IMR-90 (cell line): ENCODE measurements at regions not wholly inside any gene's neighbourhood (a gene's known extent, or its start where the extent isn't known, plus 50 kb on each side); places are given as distances from the start of the nearest gene placed in this dataset.
A peak's percentile ranks its signal among the peaks of the same experiment; 100 is the strongest.

ENCODE experiments used
- ATAC-seq: fragments of 200-7000 bp; cut with Tn5 transposase; 2 replicates; pipeline ENCODE4 v1.9.1; 2020; ENCODE audit warnings: low read depth, mild to moderate bottlenecking, moderate library complexity
- BruUV-seq: library from RNA; stranded (reverse); fragments of 400-500 nt; replicated peaks from 2 replicates; lab custom pipeline; 2021; lab: Mats Ljungman, UMichigan
- CTCF ChIA-PET: fragments of 300-600 bp; formaldehyde crosslinking; extraction: SDS; loops from one replicate; lab custom pipeline; 2021; ENCODE audit warnings: antibody characterized with exemption; lab: Yijun Ruan, JAX
- POLR2A ChIA-PET: fragments of 300-600 bp; sonication (Branson Sonifier 250); formaldehyde crosslinking; loops from one replicate; lab custom pipeline; 2022; ENCODE audit warnings: antibody characterized with exemption; ENCODE audit not compliant: unreplicated experiment; lab: Charles Lee
- DNase-seq: peaks from one replicate; pipeline ENCODE4 v3.0.0; 2013
- H2AFZ ChIP-seq: replicated peaks from 2 replicates; pipeline ENCODE3; 2013; ENCODE audit warnings: low read length, mild to moderate bottlenecking; ENCODE audit not compliant: poor library complexity
- H2AK5ac ChIP-seq: 2 replicates; pipeline ENCODE4 v1.6.1; 2013; ENCODE audit warnings: low read depth, low read length, inconsistent platforms
- H2AK9ac ChIP-seq: replicated peaks from 2 replicates; pipeline ENCODE3; 2013; ENCODE audit warnings: mild to moderate bottlenecking, low read depth, low read length, moderate library complexity; ENCODE audit not compliant: poor library complexity
- H2BK120ac ChIP-seq: 2 replicates; pipeline ENCODE4 v1.6.1; 2013; ENCODE audit warnings: low read depth, low read length, inconsistent platforms
- H2BK15ac ChIP-seq: 3 replicates; pipeline ENCODE4 v1.6.1; 2013; ENCODE audit warnings: low read depth, low read length, inconsistent platforms
- H2BK20ac ChIP-seq: 2 replicates; pipeline ENCODE4 v1.6.1; 2013; ENCODE audit warnings: low read depth, mild to moderate bottlenecking, inconsistent platforms, low read length, moderate library complexity
- H2BK5ac ChIP-seq: 2 replicates; pipeline ENCODE4 v1.6.1; 2013; ENCODE audit warnings: mild to moderate bottlenecking, low read depth, low read length, inconsistent platforms; ENCODE audit not compliant: poor library complexity, severe bottlenecking
- H3K14ac ChIP-seq: replicated peaks from 2 replicates; pipeline ENCODE4 v1.6.1; 2013; ENCODE audit warnings: low read depth, low read length, inconsistent platforms
- H3K18ac ChIP-seq: 2 replicates; pipeline ENCODE4 v1.6.1; 2013; ENCODE audit warnings: low read depth, low read length, control low read depth
- H3K23ac ChIP-seq: 2 replicates; pipeline ENCODE4 v1.6.1; 2013; ENCODE audit warnings: low read depth, low read length, inconsistent platforms
- H3K27ac ChIP-seq: 2 replicates; pipeline ENCODE4 v1.5.1; 2013; ENCODE audit warnings: mild to moderate bottlenecking, control low read depth, low read length; ENCODE audit not compliant: insufficient read depth
- H3K27me3 ChIP-seq: 2 replicates; pipeline ENCODE4 v1.6.1; 2013; ENCODE audit warnings: low read length; ENCODE audit not compliant: control insufficient read depth, insufficient read depth
- H3K36me3 ChIP-seq: 2 replicates; pipeline ENCODE4 v1.6.1; 2013; ENCODE audit warnings: low read length, mixed read lengths; ENCODE audit not compliant: control insufficient read depth, insufficient read depth
- H3K4ac ChIP-seq: 2 replicates; pipeline ENCODE4 v1.6.1; 2013; ENCODE audit warnings: low read depth, low read length, inconsistent platforms
- H3K4me1 ChIP-seq: 2 replicates; pipeline ENCODE4 v1.6.1; 2013; ENCODE audit warnings: low read length, mixed read lengths; ENCODE audit not compliant: control insufficient read depth, insufficient read depth
- H3K4me2 ChIP-seq: 2 replicates; pipeline ENCODE4 v1.6.1; 2013; ENCODE audit warnings: low read depth, mild to moderate bottlenecking, control low read depth, low read length, moderate library complexity
- H3K4me3 ChIP-seq: 2 replicates; pipeline ENCODE4 v1.5.1; 2013; ENCODE audit warnings: low read depth, mild to moderate bottlenecking, control low read depth, low read length, moderate library complexity; ENCODE audit not compliant: insufficient read depth
- H3K56ac ChIP-seq: 2 replicates; pipeline ENCODE4 v1.6.1; 2013; ENCODE audit warnings: low read length, inconsistent platforms; ENCODE audit not compliant: insufficient read depth; ENCODE audit errors: extremely low read depth
- H3K79me1 ChIP-seq, 2 experiments: 2 replicates each; pipeline ENCODE4 v1.6.1; 2013; ENCODE audit warnings: low read length in 2 of 2, inconsistent platforms in 1 of 2, low read depth in 1 of 2
- H3K9ac ChIP-seq: 2 replicates; pipeline ENCODE4 v1.6.1; 2013; ENCODE audit warnings: low read depth, low read length, control low read depth
- H3K9me1 ChIP-seq: 2 replicates; pipeline ENCODE4 v1.6.1; 2013; ENCODE audit warnings: low read length, inconsistent platforms; ENCODE audit not compliant: insufficient read depth
- H3K9me3 ChIP-seq: 2 replicates; pipeline ENCODE4 v1.6.1; 2013; ENCODE audit warnings: low read length; ENCODE audit not compliant: control insufficient read depth, insufficient read depth
- H4K20me1 ChIP-seq: 2 replicates; pipeline ENCODE4 v1.6.1; 2013; ENCODE audit warnings: low read length, inconsistent platforms; ENCODE audit not compliant: insufficient read depth
- H4K5ac ChIP-seq: 2 replicates; pipeline ENCODE4 v1.6.1; 2013; ENCODE audit warnings: mild to moderate bottlenecking, low read depth, low read length, control low read depth
- H4K8ac ChIP-seq, 2 experiments: 2 replicates each; pipeline ENCODE4 v1.6.1; 2013; ENCODE audit warnings: low read depth in 2 of 2, low read length in 2 of 2, control low read depth in 1 of 2, inconsistent platforms in 1 of 2
- H4K91ac ChIP-seq: 2 replicates; pipeline ENCODE4 v1.6.1; 2013; ENCODE audit warnings: low read depth, low read length, inconsistent platforms; ENCODE audit not compliant: insufficient read depth
- BHLHE40 ChIP-seq: fragments of 150-350 bp; IDR thresholded peaks from 2 replicates; pipeline ENCODE4 v1.6.1; 2016; ENCODE audit warnings: mild to moderate bottlenecking, low read depth, low read length
- CHD1 ChIP-seq: IDR thresholded peaks from 2 replicates; pipeline ENCODE4 v1.6.1; 2012; ENCODE audit warnings: low read depth, low read length, improper control_type of control experiment
- RAD21 ChIP-seq: IDR thresholded peaks from 2 replicates; pipeline ENCODE4 v1.6.1; 2012; ENCODE audit warnings: low read length, improper control_type of control experiment
- RCOR1 ChIP-seq: IDR thresholded peaks from 2 replicates; pipeline ENCODE4 v1.6.1; 2012; ENCODE audit warnings: mild to moderate bottlenecking, low read length, improper control_type of control experiment; ENCODE audit not compliant: insufficient replicate concordance
- RFX5 ChIP-seq: IDR thresholded peaks from 2 replicates; pipeline ENCODE4 v1.8.0; 2012; ENCODE audit warnings: low read depth, mild to moderate bottlenecking, low read length, moderate library complexity
- WGBS, 2 experiments: methylation state at CpG; one replicate each; pipeline versions ENCODE4 v1.1.5 to v1.1.7; 2013; ENCODE audit warnings: missing lambda C conversion rate in 2 of 2; ENCODE audit not compliant: insufficient read length in 1 of 2; ENCODE audit errors: extremely low coverage in 2 of 2; 5-methylcytosine and 5-hydroxymethylcytosine counted together
- dilution Hi-C: fragments of 300-500 bp; cut with HindIII; formaldehyde crosslinking; loops from one replicate; pipeline ENCODE4 v1.14.3; 2018; ENCODE audit warnings: low sequenced_read_pairs; ENCODE audit not compliant: unreplicated experiment
- in situ Hi-C: fragments of 300-500 bp; cut with MboI; formaldehyde crosslinking; loops from 3 replicates; pipeline ENCODE4 v1.14.3; 2019; ENCODE audit warnings: low sequenced_read_pairs, inconsistent platforms, mixed read lengths
- intact Hi-C: fragments of 100-400 bp; cut with micrococcal nuclease; formaldehyde crosslinking; loops from 2 replicates; pipeline ENCODE4 v1.10.0; 2022
- TF ChIP-seq, protein P1 (sequence below): fragments of 150-350 bp; IDR thresholded peaks from 2 replicates; pipeline ENCODE4 v1.6.1; 2016; ENCODE audit warnings: low read depth, mild to moderate bottlenecking, low read length, moderate library complexity, borderline replicate concordance

DNA sequence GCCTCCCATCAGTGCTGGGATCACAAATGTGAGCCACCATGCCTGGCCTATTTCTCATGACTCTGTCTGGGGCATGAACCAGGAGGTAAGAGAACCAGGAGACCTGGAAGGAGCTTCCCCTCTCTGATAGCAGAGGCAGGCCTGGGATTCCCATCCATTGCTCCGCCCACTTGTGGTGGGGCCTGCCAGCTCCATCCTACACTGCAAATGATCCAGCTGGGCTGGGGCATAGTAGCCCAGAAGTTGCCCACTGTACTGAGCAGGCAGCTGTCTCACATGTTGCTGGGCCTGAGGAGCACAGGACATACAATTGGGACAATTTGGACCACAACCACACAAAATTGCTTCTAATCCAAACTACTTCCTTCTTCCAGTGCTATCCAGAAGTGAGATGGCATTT lies 91.0 kb downstream of the MARCHF4 start:
- POLR2A ChIA-PET: no interaction called here

More for the DNA sequence above, 91.0 kb downstream of the MARCHF4 start:
- H3K9ac ChIP-seq: no peak overlapping the region
- no peak overlapping the region for H2BK15ac ChIP-seq
- no peak overlapping the region for H2BK20ac ChIP-seq
- TF ChIP-seq CHD1 (no peak), BHLHE40 (no peak), RCOR1 (no peak), RFX5 (no peak), RAD21 (no peak)
- TF ChIP-seq, protein P1, sequence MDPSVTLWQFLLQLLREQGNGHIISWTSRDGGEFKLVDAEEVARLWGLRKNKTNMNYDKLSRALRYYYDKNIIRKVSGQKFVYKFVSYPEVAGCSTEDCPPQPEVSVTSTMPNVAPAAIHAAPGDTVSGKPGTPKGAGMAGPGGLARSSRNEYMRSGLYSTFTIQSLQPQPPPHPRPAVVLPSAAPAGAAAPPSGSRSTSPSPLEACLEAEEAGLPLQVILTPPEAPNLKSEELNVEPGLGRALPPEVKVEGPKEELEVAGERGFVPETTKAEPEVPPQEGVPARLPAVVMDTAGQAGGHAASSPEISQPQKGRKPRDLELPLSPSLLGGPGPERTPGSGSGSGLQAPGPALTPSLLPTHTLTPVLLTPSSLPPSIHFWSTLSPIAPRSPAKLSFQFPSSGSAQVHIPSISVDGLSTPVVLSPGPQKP: no peak
- no peaks in the 10 kb centered on the region for H4K20me1 ChIP-seq
- H3K4me3 ChIP-seq: no peak overlapping the region
- H3K4ac ChIP-seq: no peak overlapping the region
- H3K18ac ChIP-seq: no peak overlapping the region
- H3K9me1 ChIP-seq: peaks cover 23% of the 10 kb centered on the region
- peaks cover 0 to 17% of the 10 kb centered on the region in 2 experiments; a peak in 1 of 4 replicates for H3K79me1 ChIP-seq
- H3K9me3 ChIP-seq: no peaks in the 10 kb centered on the region
- H3K36me3 ChIP-seq: peaks cover 2% of the 10 kb centered on the region; the same call in 1 of the 2 replicates
- peak; percentile 59; the same call in 1 of the 2 replicates for ATAC-seq
- H3K4me2 ChIP-seq: no peak overlapping the region
- H3K23ac ChIP-seq: no peak overlapping the region
- no peak overlapping the region for H3K27ac ChIP-seq
- CTCF ChIA-PET: interaction anchor here (0.6 kb wide), 1 partner anchor 122 kb away, joined by 3 read pairs; no protein-coding TSS in a partner anchor
- H3K4me1 ChIP-seq: peaks cover 4% of the 10 kb centered on the region
- in situ Hi-C loops (no loop called here), intact Hi-C loops (no loop called here), dilution Hi-C loops (no loop called here)
- H2BK120ac ChIP-seq: no peak overlapping the region
- no peak overlapping the region for H3K14ac ChIP-seq
- 100% methylated on average over 1 of the region's 1 CpG; no CpG with 5 or more reads in 1 of the 2 experiments for WGBS, 2 experiments
- no peaks in the 10 kb centered on the region for H3K27me3 ChIP-seq
- BruUV-seq: no TSS peak
- H2AFZ ChIP-seq: no peak overlapping the region
- H3K56ac ChIP-seq: no peak overlapping the region
- no peak overlapping the region for H4K8ac ChIP-seq
- no peak for DNase-seq
- H2AK9ac ChIP-seq: no peak overlapping the region
- H4K5ac ChIP-seq: no peak overlapping the region
- no peak overlapping the region for H4K91ac ChIP-seq
- no peak overlapping the region for H2AK5ac ChIP-seq
- no peak overlapping the region for H2BK5ac ChIP-seq
